ENCODE measurements at regions not wholly inside any gene's neighbourhood (a gene's known extent, or its start where the extent isn't known, plus 50 kb on each side); places are given as distances from the start of the nearest gene placed in this dataset.

GRCh38 chr1:195529881-195530280, 1078.4 kb downstream of the KCNT2 start:
- CTCF ChIA-PET, result interaction anchor here (1.4 kb wide), 1 partner anchor 38 kb away, joined by 3 read pairs; no protein-coding TSS in a partner anchor
- TF ChIP-seq CTCF (IDR thresholded peaks at IDR 0.05; ENCODE audit: control extremely low read depth, extremely low read depth, low read depth, missing control alignments), result no peak
- no peak for DNase-seq (ENCODE audit: extremely low spot score)
- POLR2A ChIA-PET, result no interaction called here

DNA sequence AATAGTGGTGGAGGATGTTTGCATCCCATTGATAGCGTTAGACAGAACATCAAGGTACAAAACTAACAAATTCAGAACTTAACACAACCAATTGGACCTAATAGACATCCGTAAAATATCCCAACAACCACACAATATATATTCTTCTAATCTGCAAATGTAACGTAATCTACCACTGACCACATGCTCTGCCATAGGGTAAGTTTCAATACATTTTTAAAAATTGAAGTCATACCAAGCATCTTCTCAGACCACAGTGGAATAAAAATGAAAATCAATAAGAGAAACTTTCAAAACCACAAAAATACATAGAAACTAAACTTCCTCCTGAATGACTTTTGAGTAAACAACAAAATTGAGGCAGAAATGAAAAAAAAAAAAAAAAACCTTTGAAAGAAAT, 1087.5 kb downstream of the KCNT2 start:
- TF ChIP-seq CTCF (IDR thresholded peaks at IDR 0.05; ENCODE audit: control extremely low read depth, extremely low read depth, low read depth, missing control alignments), result no peak
- DNase-seq (ENCODE audit: extremely low spot score), result no peak
- ChIA-PET CTCF (no interaction called here), POLR2A (no interaction called here)

GRCh38 chr1:195516036-195516435, 1092.2 kb downstream of the KCNT2 start:
- POLR2A ChIA-PET, result no interaction called here
- DNase-seq (ENCODE audit: extremely low spot score), result no peak
- CTCF ChIA-PET, result no interaction called here
- TF ChIP-seq CTCF (IDR thresholded peaks at IDR 0.05; ENCODE audit: control extremely low read depth, extremely low read depth, low read depth, missing control alignments), result no peak

GRCh38 chr1:195511501-195511900, 1096.7 kb downstream of the KCNT2 start:
- ChIA-PET CTCF (no interaction called here), POLR2A (no interaction called here)
- no peak for TF ChIP-seq CTCF (IDR thresholded peaks at IDR 0.05; ENCODE audit: control extremely low read depth, extremely low read depth, low read depth, missing control alignments)
- DNase-seq (ENCODE audit: extremely low spot score), result no peak

GRCh38 chr1:195501118-195501517, 1107.1 kb downstream of the KCNT2 start:
- ChIA-PET CTCF (no interaction called here), POLR2A (no interaction called here)
- DNase-seq (ENCODE audit: extremely low spot score), result no peak
- no peak for TF ChIP-seq CTCF (IDR thresholded peaks at IDR 0.05; ENCODE audit: control extremely low read depth, extremely low read depth, low read depth, missing control alignments)

- POLR2A ChIA-PET, result no interaction called here
- no peak for TF ChIP-seq CTCF (IDR thresholded peaks at IDR 0.05; ENCODE audit: control extremely low read depth, extremely low read depth, low read depth, missing control alignments)
- CTCF ChIA-PET, result interaction anchor here (1.4 kb wide), 1 partner anchor 25 kb away, joined by 4 read pairs; no protein-coding TSS in a partner anchor
- no peak for DNase-seq (ENCODE audit: extremely low spot score)
Measured at GRCh38 chr1:195495720-195496635, 1112.3 kb downstream of the KCNT2 start.

Data from GM10248 (cell line).